ENCODE measurements at regions not wholly inside any gene's neighbourhood (a gene's known extent, or its start where the extent isn't known, plus 50 kb on each side); places are given as distances from the start of the nearest gene placed in this dataset.
A peak's percentile ranks its signal among the peaks of the same experiment; 100 is the strongest.
"Not testable (repeated sequence)": the region's sequence is repeated elsewhere in the genome, so short reads cannot be mapped to it uniquely, and the experiment has no call there.

- DNase-seq, result no peak
Observed at GRCh38 chr7:81427461-81427860, 342.4 kb downstream of the HGF start.

GRCh38 chr7:81420526-81421226 is 349.2 kb downstream of the HGF start:
- no peak for DNase-seq

GRCh38 chr7:81419731-81420130 is 350.1 kb downstream of the HGF start:
- DNase-seq, result no peak

GRCh38 chr7:81416659-81417058 is 353.2 kb downstream of the HGF start:
- DNase-seq, result no peak

GRCh38 chr7:81415181-81415580 is 354.7 kb downstream of the HGF start:
- DNase-seq, result peak; percentile 68

- no peak for DNase-seq
Observed at GRCh38 chr7:81414411-81414810, 355.4 kb downstream of the HGF start.

- DNase-seq, result no peak
Observed at GRCh38 chr7:81410471-81411117, 359.3 kb downstream of the HGF start.

- no peak for DNase-seq
Observed at GRCh38 chr7:81408728-81409127, 361.1 kb downstream of the HGF start.

- no peak for DNase-seq
Observed at GRCh38 chr7:81407094-81407493, 362.8 kb downstream of the HGF start.

- DNase-seq, result no peak
Observed at GRCh38 chr7:81404669-81405068, 365.2 kb downstream of the HGF start.

- DNase-seq, result peak; percentile 37
Observed at GRCh38 chr7:81402227-81402626, 367.6 kb downstream of the HGF start.

GRCh38 chr7:81399471-81399870 is 370.4 kb downstream of the HGF start:
- DNase-seq, result no peak

GRCh38 chr7:81394029-81394428 is 375.8 kb downstream of the HGF start:
- no peak for DNase-seq

GRCh38 chr7:81393018-81393417 is 376.8 kb downstream of the HGF start:
- no peak for DNase-seq

GRCh38 chr7:81385370-81385769 is 384.5 kb downstream of the HGF start:
- no peak for DNase-seq

- DNase-seq, result peak; percentile 19
Observed at GRCh38 chr7:81383846-81384245, 386.0 kb downstream of the HGF start.

- DNase-seq, result not testable (repeated sequence)
Observed at GRCh38 chr7:81374641-81375040, 395.2 kb downstream of the HGF start.

- no peak for DNase-seq
Observed at GRCh38 chr7:81370822-81371221, 399.0 kb downstream of the HGF start.

GRCh38 chr7:81367326-81367931 is 402.4 kb downstream of the HGF start:
- peak; percentile 56 for DNase-seq

- DNase-seq, result peak; percentile 38
Observed at GRCh38 chr7:81366546-81366945, 403.3 kb downstream of the HGF start.

- DNase-seq, result no peak
Observed at GRCh38 chr7:81361769-81362312, 408.0 kb downstream of the HGF start.

GRCh38 chr7:81355911-81356310 is 413.9 kb downstream of the HGF start:
- no peak for DNase-seq

- DNase-seq, result no peak
Observed at GRCh38 chr7:81349044-81349443, 420.8 kb downstream of the HGF start.

GRCh38 chr7:81339946-81340345 is 421.1 kb upstream of the SEMA3C start:
- DNase-seq, result peak; percentile 25

Data from fibroblast of skin of right biceps (primary cell).